T47D (cell line): ENCODE measurements at regions not wholly inside any gene's neighbourhood (a gene's known extent, or its start where the extent isn't known, plus 50 kb on each side); places are given as distances from the start of the nearest gene placed in this dataset.

Source experiments
- DNase-seq, 2 experiments: peaks; one replicate each; pipeline versions ENCODE4 v3.0.0 to v3.0.0-alpha.2; 2011 to 2012; ENCODE audit warnings: low read depth in 1 of 2, low spot score in 1 of 2
- JUND ChIP-seq: IDR thresholded peaks from 2 replicates; pipeline ENCODE4 v1.6.1; 2012; ENCODE audit warnings: low read depth
- in situ Hi-C: cut with HindIII; loops from 2 replicates; pipeline ENCODE4 v1.10.0; 2016; ENCODE audit warnings: low sequenced_read_pairs, low pct_unique_long_range_greater_than_20kb

- no peak for TF ChIP-seq JUND
- no peak for DNase-seq
- in situ Hi-C loops, result no loop called here
Observed at GRCh38 chr17:71455219-71455618, 665.6 kb upstream of the SOX9 start.

GRCh38 chr17:71458322-71458721 lies 662.5 kb upstream of the SOX9 start:
- in situ Hi-C loops, result no loop called here
- no peak for TF ChIP-seq JUND

GRCh38 chr17:71460943-71461342 lies 659.9 kb upstream of the SOX9 start:
- DNase-seq, result peak in 1 of 2 experiments; percentile 60
- in situ Hi-C loops, result no loop called here
- no peak for TF ChIP-seq JUND

More at GRCh38 chr17:71458322-71458721, 662.5 kb upstream of the SOX9 start:
- no peak for DNase-seq

- no peak for TF ChIP-seq JUND
- in situ Hi-C loops, result no loop called here
- no peak for DNase-seq
Observed at GRCh38 chr17:71461498-71462169, 659.2 kb upstream of the SOX9 start.

- in situ Hi-C loops, result no loop called here
- TF ChIP-seq JUND, result no peak
- DNase-seq, result no peak
Observed at GRCh38 chr17:71464241-71464640, 656.6 kb upstream of the SOX9 start.

GRCh38 chr17:71464751-71465150 lies 656.1 kb upstream of the SOX9 start:
- DNase-seq, result no peak
- in situ Hi-C loops, result no loop called here
- TF ChIP-seq JUND, result no peak

- in situ Hi-C loops, result no loop called here
- DNase-seq, result no peak
- TF ChIP-seq JUND, result no peak
Observed at GRCh38 chr17:71467719-71468118, 653.1 kb upstream of the SOX9 start.

GRCh38 chr17:71470062-71470461 lies 650.8 kb upstream of the SOX9 start:
- no peak for TF ChIP-seq JUND
- no peak for DNase-seq
- in situ Hi-C loops, result no loop called here

GRCh38 chr17:71472809-71473789 lies 647.7 kb upstream of the SOX9 start:
- DNase-seq, result peak; percentile 56 to 79
- no peak for TF ChIP-seq JUND
- in situ Hi-C loops, result no loop called here

- TF ChIP-seq JUND, result no peak
- DNase-seq, result no peak
- in situ Hi-C loops, result no loop called here
Observed at GRCh38 chr17:71477356-71477755, 643.5 kb upstream of the SOX9 start.

- in situ Hi-C loops, result no loop called here
Observed at GRCh38 chr17:71480099-71480498, 640.7 kb upstream of the SOX9 start.

GRCh38 chr17:71482625-71483024 lies 638.2 kb upstream of the SOX9 start:
- DNase-seq, result no peak
- no peak for TF ChIP-seq JUND
- in situ Hi-C loops, result no loop called here

More at GRCh38 chr17:71480099-71480498, 640.7 kb upstream of the SOX9 start:
- no peak for DNase-seq
- no peak for TF ChIP-seq JUND

GRCh38 chr17:71484546-71484945 lies 636.3 kb upstream of the SOX9 start:
- DNase-seq, result no peak
- TF ChIP-seq JUND, result no peak
- in situ Hi-C loops, result no loop called here

GRCh38 chr17:71485426-71485825 lies 635.4 kb upstream of the SOX9 start:
- in situ Hi-C loops, result no loop called here
- DNase-seq, result no peak
- TF ChIP-seq JUND, result no peak
